ENCODE measurements at regions not wholly inside any gene's neighbourhood (a gene's known extent, or its start where the extent isn't known, plus 50 kb on each side); places are given as distances from the start of the nearest gene placed in this dataset.
"Not testable (repeated sequence)": the region's sequence is repeated elsewhere in the genome, so short reads cannot be mapped to it uniquely, and the experiment has no call there.

GRCh38 chr15:81839387-81839786 is 206.4 kb downstream of the MEX3B start:
- no peak overlapping the region for H3K4me3 ChIP-seq
- intact Hi-C loops (cut with DNase I; ENCODE audit: low total_unique reads), result no loop called here
- TF ChIP-seq POLR2AphosphoS5 (IDR thresholded peaks at IDR 0.05) (no peak), CTCF (IDR thresholded peaks at IDR 0.05) (no peak), POLR2A (IDR thresholded peaks at IDR 0.05) (no peak)
- H3K27me3 ChIP-seq, result no peaks in the 10 kb centered on the region
- no peak overlapping the region for H3K27ac ChIP-seq
- no peak for DNase-seq (ENCODE audit: low spot score in 2 of 2)
- no peaks in the 10 kb centered on the region for H3K36me3 ChIP-seq
- H3K4me1 ChIP-seq, result no peaks in the 10 kb centered on the region
- no peaks in the 10 kb centered on the region for H3K9me3 ChIP-seq

GRCh38 chr15:81835731-81836130 is 210.1 kb downstream of the MEX3B start:
- no peak overlapping the region for H3K27ac ChIP-seq
- no peaks in the 10 kb centered on the region for H3K27me3 ChIP-seq
- no peak for DNase-seq (ENCODE audit: low spot score in 2 of 2)
- no peaks in the 10 kb centered on the region for H3K9me3 ChIP-seq
- intact Hi-C loops (cut with DNase I; ENCODE audit: low total_unique reads), result no loop called here
- H3K4me1 ChIP-seq, result no peaks in the 10 kb centered on the region
- TF ChIP-seq POLR2AphosphoS5 (IDR thresholded peaks at IDR 0.05), result no peak
- no peak for TF ChIP-seq CTCF (IDR thresholded peaks at IDR 0.05)
- no peak for TF ChIP-seq POLR2A (IDR thresholded peaks at IDR 0.05)
- H3K4me3 ChIP-seq, result no peak overlapping the region
- no peaks in the 10 kb centered on the region for H3K36me3 ChIP-seq

GRCh38 chr15:81830520-81830919 is 215.3 kb downstream of the MEX3B start:
- no peak for TF ChIP-seq POLR2AphosphoS5 (IDR thresholded peaks at IDR 0.05)
- intact Hi-C loops (cut with DNase I; ENCODE audit: low total_unique reads), result no loop called here

GRCh38 chr15:81829918-81830317 is 215.9 kb downstream of the MEX3B start:
- no peaks in the 10 kb centered on the region for H3K4me1 ChIP-seq
- H3K27ac ChIP-seq, result no peak overlapping the region
- DNase-seq (ENCODE audit: low spot score in 2 of 2), result no peak
- intact Hi-C loops (cut with DNase I; ENCODE audit: low total_unique reads), result no loop called here
- H3K36me3 ChIP-seq, result no peaks in the 10 kb centered on the region
- H3K27me3 ChIP-seq, result no peaks in the 10 kb centered on the region
- no peak for TF ChIP-seq CTCF (IDR thresholded peaks at IDR 0.05)
- no peak for TF ChIP-seq POLR2AphosphoS5 (IDR thresholded peaks at IDR 0.05)
- no peak for TF ChIP-seq POLR2A (IDR thresholded peaks at IDR 0.05)
- no peak overlapping the region for H3K4me3 ChIP-seq
- no peaks in the 10 kb centered on the region for H3K9me3 ChIP-seq

More at GRCh38 chr15:81830520-81830919, 215.3 kb downstream of the MEX3B start:
- Histone ChIP-seq H3K4me3 (no peak overlapping the region), H3K27ac (no peak overlapping the region), H3K27me3 (no peaks in the 10 kb centered on the region), H3K4me1 (no peaks in the 10 kb centered on the region), H3K36me3 (no peaks in the 10 kb centered on the region), H3K9me3 (no peaks in the 10 kb centered on the region)
- DNase-seq (ENCODE audit: low spot score in 2 of 2), result no peak

- DNase-seq (ENCODE audit: low spot score in 2 of 2), result no peak
- H3K4me3 ChIP-seq, result no peak overlapping the region
- intact Hi-C loops (cut with DNase I; ENCODE audit: low total_unique reads), result no loop called here
- H3K4me1 ChIP-seq, result no peaks in the 10 kb centered on the region
- H3K27me3 ChIP-seq, result no peaks in the 10 kb centered on the region
- no peak overlapping the region for H3K27ac ChIP-seq
- H3K36me3 ChIP-seq, result no peaks in the 10 kb centered on the region
- no peak for TF ChIP-seq POLR2AphosphoS5 (IDR thresholded peaks at IDR 0.05)
- TF ChIP-seq CTCF (IDR thresholded peaks at IDR 0.05), result no peak
- TF ChIP-seq POLR2A (IDR thresholded peaks at IDR 0.05), result no peak
- no peaks in the 10 kb centered on the region for H3K9me3 ChIP-seq
Observed at GRCh38 chr15:81828135-81828534, 217.7 kb downstream of the MEX3B start.

- Histone ChIP-seq H3K4me1 (no peaks in the 10 kb centered on the region), H3K27ac (no peak overlapping the region), H3K9me3 (no peaks in the 10 kb centered on the region), H3K27me3 (no peaks in the 10 kb centered on the region), H3K36me3 (no peaks in the 10 kb centered on the region), H3K4me3 (no peak overlapping the region)
- intact Hi-C loops (cut with DNase I; ENCODE audit: low total_unique reads), result no loop called here
- DNase-seq (ENCODE audit: low spot score in 2 of 2), result no peak
- TF ChIP-seq CTCF (IDR thresholded peaks at IDR 0.05) (no peak), POLR2A (IDR thresholded peaks at IDR 0.05) (no peak), POLR2AphosphoS5 (IDR thresholded peaks at IDR 0.05) (no peak)
Observed at GRCh38 chr15:81825136-81825535, 220.7 kb downstream of the MEX3B start.

GRCh38 chr15:81822587-81822986 is 223.2 kb downstream of the MEX3B start:
- H3K27me3 ChIP-seq; H3K4me3 ChIP-seq; H3K27ac ChIP-seq; DNase-seq (ENCODE audit: low spot score in 2 of 2); H3K4me1 ChIP-seq; H3K36me3 ChIP-seq; H3K9me3 ChIP-seq; intact Hi-C loops (cut with DNase I; ENCODE audit: low total_unique reads): not testable (repeated sequence)

Measured in breast epithelium (tissue), 4 donors.